OCI-LY7 (cell line): ENCODE measurements at regions not wholly inside any gene's neighbourhood (a gene's known extent, or its start where the extent isn't known, plus 50 kb on each side); places are given as distances from the start of the nearest gene placed in this dataset.
"Not testable (repeated sequence)": the region's sequence is repeated elsewhere in the genome, so short reads cannot be mapped to it uniquely, and the experiment has no call there.

Experiments
- BruUV-seq: library from RNA; stranded (reverse); fragments of 400-500 nt; replicated peaks from 2 replicates; lab custom pipeline; 2021; lab: Mats Ljungman, UMichigan
- CTCF ChIA-PET: fragments of 300-600 bp; sonication (Branson Sonifier 250); formaldehyde crosslinking; loops from one replicate; lab custom pipeline; 2022; ENCODE audit warnings: antibody characterized with exemption; ENCODE audit not compliant: unreplicated experiment; lab: Charles Lee
- POLR2A ChIA-PET: fragments of 300-600 bp; sonication (Branson Sonifier 250); formaldehyde crosslinking; loops from one replicate; lab custom pipeline; 2022; ENCODE audit warnings: antibody characterized with exemption; lab: Charles Lee
- DNase-seq: peaks from one replicate; pipeline ENCODE4 v3.0.0-alpha.2; 2015; ENCODE audit warnings: low spot score
- H2AFZ ChIP-seq: fragments of 200-600 bp; sonication (generic), shearing (Covaris generic); 2 replicates; pipeline ENCODE4 v1.6.1; 2014; ENCODE audit warnings: mild to moderate bottlenecking, antibody characterized with exemption, low read length, moderate library complexity
- H3K27ac ChIP-seq: fragments of 200-600 bp; sonication (generic); 2 replicates; pipeline ENCODE4 v1.5.1; 2014; ENCODE audit warnings: mixed run types, low read depth, mild to moderate bottlenecking, moderate library complexity, low read length, inconsistent platforms; ENCODE audit not compliant: poor library complexity, severe bottlenecking
- H3K36me3 ChIP-seq: fragments of 200-600 bp; sonication (generic); 2 replicates; pipeline ENCODE4 v1.6.1; 2014; ENCODE audit warnings: mild to moderate bottlenecking, antibody characterized with exemption, low read length, moderate library complexity, mixed read lengths; ENCODE audit not compliant: insufficient read depth
- H3K4me1 ChIP-seq: fragments of 200-600 bp; sonication (generic); 2 replicates; pipeline ENCODE4 v1.5.1; 2014; ENCODE audit warnings: mild to moderate bottlenecking, low read length; ENCODE audit not compliant: insufficient read depth, poor library complexity, severe bottlenecking
- H3K4me2 ChIP-seq: fragments of 200-600 bp; sonication (generic); 2 replicates; pipeline ENCODE4 v1.6.1; 2014; ENCODE audit warnings: mild to moderate bottlenecking, low read length
- H3K4me3 ChIP-seq: fragments of 200-600 bp; sonication (generic); 2 replicates; pipeline ENCODE4 v1.5.1; 2014; ENCODE audit warnings: mild to moderate bottlenecking, low read depth, low read length; ENCODE audit not compliant: poor library complexity, severe bottlenecking
- H3K79me2 ChIP-seq: fragments of 200-600 bp; sonication (generic); 2 replicates; pipeline ENCODE4 v1.6.1; 2016; ENCODE audit warnings: low read depth, mild to moderate bottlenecking, low read length, moderate library complexity, mixed read lengths; ENCODE audit not compliant: insufficient read depth
- H3K9me2 ChIP-seq: fragments of 200-600 bp; sonication (generic); 2 replicates; pipeline ENCODE4 v1.6.1; 2016; ENCODE audit warnings: mild to moderate bottlenecking, low read length, mixed read lengths; ENCODE audit not compliant: insufficient read depth
- H3K9me3 ChIP-seq: fragments of 200-600 bp; sonication (generic); 2 replicates; pipeline ENCODE4 v1.6.1; 2014; ENCODE audit warnings: mild to moderate bottlenecking, mixed run types, low read length, mixed read lengths
- H4K20me1 ChIP-seq: fragments of 200-600 bp; sonication (generic); 2 replicates; pipeline ENCODE4 v1.6.1; 2014; ENCODE audit warnings: mild to moderate bottlenecking, antibody characterized with exemption, low read length, moderate library complexity, mixed read lengths; ENCODE audit not compliant: insufficient read depth
- EZH2phosphoT487 ChIP-seq: fragments of 200-600 bp; sonication (generic); IDR thresholded peaks from 2 replicates; pipeline ENCODE4 v1.6.1; 2018; ENCODE audit warnings: low read depth, borderline replicate concordance, mild to moderate bottlenecking, mixed run types, antibody characterized with exemption, low read length, moderate library complexity, mixed read lengths
- intact Hi-C: fragments of 100-400 bp; cut with micrococcal nuclease; formaldehyde crosslinking; loops from one replicate; pipeline ENCODE4 v1.10.0; 2022; ENCODE audit not compliant: unreplicated experiment
- TF ChIP-seq, protein P1 (sequence below): fragments of 200-600 bp; sonication (generic); conservative IDR thresholded peaks from 2 replicates; pipeline ENCODE4 v1.5.1; 2014; ENCODE audit warnings: mild to moderate bottlenecking, antibody characterized with exemption, low read length, moderate library complexity, mixed read lengths

DNA sequence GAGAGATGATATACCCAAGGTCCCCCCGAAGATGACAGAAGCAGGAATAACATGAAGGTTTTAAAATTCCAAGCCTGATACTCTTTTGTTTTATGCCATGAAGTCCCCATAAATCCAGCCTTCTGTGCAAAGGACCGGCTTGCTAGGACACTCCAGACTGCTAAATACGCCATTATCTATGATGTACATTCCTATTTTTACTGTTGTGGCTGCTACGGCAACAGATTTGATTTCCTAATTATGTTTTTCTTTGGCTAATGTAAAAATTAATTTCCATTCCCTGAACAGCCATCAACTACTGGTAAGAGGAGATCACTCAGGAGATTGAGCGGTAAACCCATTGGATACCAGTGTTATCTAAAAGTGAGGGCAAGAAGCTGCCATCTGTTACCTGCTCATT, 1090.8 kb downstream of the TYW1 start:
- POLR2A ChIA-PET = no interaction called here
- no peaks in the 10 kb centered on the region for H3K4me1 ChIP-seq
- no peak overlapping the region for H3K4me2 ChIP-seq
- no peaks in the 10 kb centered on the region for H3K9me2 ChIP-seq
- H3K79me2 ChIP-seq = no peaks in the 10 kb centered on the region
- no peaks in the 10 kb centered on the region for H3K9me3 ChIP-seq
- DNase-seq = no peak
- H3K27ac ChIP-seq = no peak overlapping the region
- no peak overlapping the region for H3K4me3 ChIP-seq
- H2AFZ ChIP-seq = no peak overlapping the region
- intact Hi-C loops = no loop called here
- TF ChIP-seq, protein P1, sequence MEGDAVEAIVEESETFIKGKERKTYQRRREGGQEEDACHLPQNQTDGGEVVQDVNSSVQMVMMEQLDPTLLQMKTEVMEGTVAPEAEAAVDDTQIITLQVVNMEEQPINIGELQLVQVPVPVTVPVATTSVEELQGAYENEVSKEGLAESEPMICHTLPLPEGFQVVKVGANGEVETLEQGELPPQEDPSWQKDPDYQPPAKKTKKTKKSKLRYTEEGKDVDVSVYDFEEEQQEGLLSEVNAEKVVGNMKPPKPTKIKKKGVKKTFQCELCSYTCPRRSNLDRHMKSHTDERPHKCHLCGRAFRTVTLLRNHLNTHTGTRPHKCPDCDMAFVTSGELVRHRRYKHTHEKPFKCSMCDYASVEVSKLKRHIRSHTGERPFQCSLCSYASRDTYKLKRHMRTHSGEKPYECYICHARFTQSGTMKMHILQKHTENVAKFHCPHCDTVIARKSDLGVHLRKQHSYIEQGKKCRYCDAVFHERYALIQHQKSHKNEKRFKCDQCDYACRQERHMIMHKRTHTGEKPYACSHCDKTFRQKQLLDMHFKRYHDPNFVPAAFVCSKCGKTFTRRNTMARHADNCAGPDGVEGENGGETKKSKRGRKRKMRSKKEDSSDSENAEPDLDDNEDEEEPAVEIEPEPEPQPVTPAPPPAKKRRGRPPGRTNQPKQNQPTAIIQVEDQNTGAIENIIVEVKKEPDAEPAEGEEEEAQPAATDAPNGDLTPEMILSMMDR = no peak
- TF ChIP-seq EZH2phosphoT487 = no peak
- no peaks in the 10 kb centered on the region for H4K20me1 ChIP-seq
- BruUV-seq = no TSS peak
- CTCF ChIA-PET = no interaction called here
- H3K36me3 ChIP-seq = no peaks in the 10 kb centered on the region

DNA sequence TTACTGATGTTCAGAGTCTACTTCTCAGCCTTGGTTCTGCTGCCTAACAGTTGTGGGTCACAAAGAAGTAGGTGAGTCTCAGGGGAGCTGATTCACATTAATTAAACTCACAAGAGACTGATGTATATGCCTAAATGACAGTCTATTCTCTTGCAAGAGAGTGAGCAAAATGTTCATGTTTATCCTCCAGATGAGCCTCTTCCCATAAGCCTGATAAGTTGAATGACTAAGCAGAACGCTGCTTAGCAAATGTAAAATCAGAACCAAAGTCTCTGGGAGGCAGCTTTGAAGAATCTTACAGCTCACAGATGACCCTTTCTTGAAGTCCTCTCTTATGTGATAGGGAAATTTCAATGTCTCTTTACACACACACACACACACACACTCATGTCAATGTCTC, 1092.2 kb downstream of the TYW1 start:
- Histone ChIP-seq H3K9me3 (no peaks in the 10 kb centered on the region), H3K4me1 (no peaks in the 10 kb centered on the region), H3K79me2 (no peaks in the 10 kb centered on the region), H4K20me1 (no peaks in the 10 kb centered on the region), H3K36me3 (no peaks in the 10 kb centered on the region), H2AFZ (no peak overlapping the region), H3K4me2 (no peak overlapping the region), H3K9me2 (no peaks in the 10 kb centered on the region), H3K4me3 (no peak overlapping the region), H3K27ac (no peak overlapping the region)
- intact Hi-C loops = no loop called here
- CTCF ChIA-PET = no interaction called here
- DNase-seq = no peak
- TF ChIP-seq EZH2phosphoT487 = no peak
- TF ChIP-seq, protein P1 = no peak
- POLR2A ChIA-PET = interaction anchor here (0.7 kb wide), 1 partner anchor 215 kb away, joined by 4 read pairs; no protein-coding TSS in a partner anchor
- no TSS peak for BruUV-seq

- H3K9me3 ChIP-seq, H3K36me3 ChIP-seq, POLR2A ChIA-PET, H3K4me1 ChIP-seq, H3K4me3 ChIP-seq, H3K9me2 ChIP-seq, H3K27ac ChIP-seq, DNase-seq, H4K20me1 ChIP-seq, CTCF ChIA-PET, intact Hi-C loops, BruUV-seq, H3K4me2 ChIP-seq, H3K79me2 ChIP-seq, H2AFZ ChIP-seq: not testable (repeated sequence)
These were observed 1093.6 kb downstream of the TYW1 start for GRCh38 chr7:68090256-68090655.
